Stimulated activated CD8-positive, alpha-beta memory T cell treated with anti-CD3 and anti-CD28 coated beads, Interleukin-15, amount 100 ng/mL, for 1 hour (primary cell): ENCODE measurements at regions not wholly inside any gene's neighbourhood (a gene's known extent, or its start where the extent isn't known, plus 50 kb on each side); places are given as distances from the start of the nearest gene placed in this dataset.

Experiments used
- DNase-seq: peaks from one replicate; pipeline ENCODE4 v3.0.0-alpha.2; 2020; ENCODE audit warnings: low read depth

DNA sequence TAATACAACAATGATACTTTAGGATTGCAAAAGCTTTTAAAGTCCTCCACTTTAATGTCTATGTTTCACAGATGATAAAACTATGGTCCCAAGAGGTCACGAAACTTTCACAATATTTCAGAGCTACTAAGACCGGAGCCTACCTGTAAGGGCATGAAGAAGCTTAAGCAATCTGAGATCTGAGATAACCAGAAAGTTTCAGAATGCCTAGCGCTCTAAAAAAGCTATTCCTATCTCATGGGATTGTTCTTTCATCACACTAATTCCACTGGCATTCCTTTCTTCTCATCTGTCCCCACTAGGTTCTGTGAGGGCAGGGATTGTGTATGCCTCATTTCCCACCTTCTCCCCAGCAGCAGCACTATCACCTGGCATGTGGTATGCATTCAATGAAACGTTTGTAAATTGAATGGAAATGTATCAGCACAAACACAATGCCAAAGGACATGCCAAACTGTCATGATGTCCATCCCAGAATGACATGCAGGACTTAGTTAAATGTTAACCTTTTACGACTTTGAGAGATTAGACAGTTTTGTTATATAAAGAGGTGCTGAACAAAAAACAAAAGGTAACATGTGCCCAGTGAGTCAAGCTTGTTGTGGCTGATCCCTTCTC lies 104.7 kb upstream of the NR2F2 start:
- DNase-seq = no peak

DNA sequence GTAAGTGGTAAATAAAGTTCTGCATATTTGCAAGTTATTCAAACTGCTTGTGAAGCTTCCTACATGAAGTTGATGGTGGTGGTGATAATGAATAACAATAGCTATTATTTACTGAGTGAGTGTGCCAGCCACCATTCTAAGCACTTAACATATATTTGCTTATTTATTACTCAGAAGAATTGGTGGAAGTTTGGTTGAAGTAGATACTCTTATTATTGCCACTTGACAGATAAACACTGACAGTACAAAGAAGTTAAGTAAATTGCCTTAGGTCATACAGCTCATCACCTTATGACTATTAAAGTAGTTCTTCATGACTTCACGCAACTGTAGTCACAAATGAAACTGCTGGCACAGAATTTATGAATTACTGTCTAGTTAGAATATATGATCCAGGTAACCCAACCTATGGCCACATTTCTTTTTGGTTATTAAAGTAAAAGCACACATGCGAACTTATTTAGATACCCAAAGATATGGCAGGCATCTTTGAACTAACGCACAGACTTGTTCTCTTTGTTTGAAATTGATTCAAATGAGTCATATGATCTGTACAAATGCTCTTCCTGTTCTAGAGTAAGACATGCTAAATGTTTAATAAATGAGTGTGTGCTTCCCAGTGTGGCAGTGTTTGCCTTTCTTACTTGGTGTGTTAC lies 99.8 kb upstream of the NR2F2 start:
- no peak for DNase-seq

DNA sequence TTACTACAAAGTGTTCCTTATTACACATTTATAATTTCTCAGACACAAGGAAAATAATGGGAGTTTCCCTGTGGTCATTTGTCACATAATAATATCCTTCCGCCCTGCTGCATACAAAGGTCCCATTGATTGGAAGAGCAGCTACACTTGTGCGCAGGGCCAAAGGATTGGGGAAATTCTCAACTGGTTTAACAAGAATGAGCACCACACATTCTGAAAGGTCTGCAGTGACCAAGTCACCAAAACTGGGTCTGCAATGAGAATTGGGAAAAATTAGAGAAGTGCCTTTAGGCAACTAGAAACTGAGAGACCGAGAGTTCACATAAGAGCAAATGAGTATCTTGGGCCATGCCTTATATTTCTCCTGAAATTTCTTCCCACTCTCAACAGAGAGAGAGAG lies 98.2 kb upstream of the NR2F2 start:
- no peak for DNase-seq

DNA sequence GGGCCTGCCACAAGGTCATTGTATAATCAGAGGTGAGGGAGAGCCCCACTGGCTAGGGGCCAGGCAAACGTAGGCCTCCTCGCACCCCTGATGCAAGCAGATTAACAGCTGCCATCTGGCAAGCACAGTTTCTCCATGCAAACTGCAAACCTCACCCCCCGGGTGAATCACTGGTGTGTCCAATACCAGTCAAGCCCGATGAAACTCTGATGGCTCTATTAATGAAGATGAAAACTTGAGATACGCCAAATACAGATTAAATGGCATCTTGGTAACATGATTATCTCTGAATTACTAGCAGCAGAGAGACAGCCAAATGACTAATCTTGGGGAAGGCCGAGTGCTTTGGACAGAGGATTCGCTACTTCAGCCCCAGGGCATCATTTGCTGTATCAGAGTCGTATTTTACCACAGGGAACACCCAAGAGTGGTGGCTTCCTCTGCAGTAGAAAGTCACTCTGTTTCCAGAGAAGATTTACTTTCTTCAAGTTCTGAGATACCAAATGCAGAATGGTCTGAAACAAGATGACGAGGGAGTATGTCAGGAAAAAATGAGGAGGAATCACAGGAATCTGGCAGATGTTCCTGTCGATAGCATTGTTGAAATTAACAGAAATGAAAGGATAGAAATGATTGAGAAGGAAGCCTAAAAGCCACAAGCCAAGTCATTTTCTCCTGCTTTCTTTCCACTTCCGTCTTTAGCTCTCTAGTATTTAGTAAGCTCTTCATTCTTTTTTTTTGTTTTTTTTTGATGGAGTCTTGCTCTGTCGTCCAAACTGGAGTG lies 96.2 kb upstream of the NR2F2 start:
- DNase-seq = no peak

DNA sequence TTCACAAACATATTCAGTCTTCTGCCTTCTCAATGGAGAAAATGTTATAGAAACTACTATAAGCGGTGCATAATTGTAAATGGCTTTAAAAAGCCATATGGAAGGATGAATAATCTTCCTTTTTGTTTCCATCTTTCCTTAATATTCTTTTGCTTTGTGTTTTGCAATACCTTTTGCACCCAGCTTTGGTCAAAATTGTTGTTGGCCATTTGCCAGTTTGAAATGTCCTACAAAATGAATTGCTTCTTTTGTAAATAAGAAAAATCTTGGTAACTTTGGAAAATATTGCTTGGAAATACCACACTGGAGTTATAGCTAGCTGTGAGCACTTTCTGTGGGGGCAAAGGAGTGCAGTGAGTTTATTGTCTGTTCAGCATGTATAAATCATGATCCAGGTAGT lies 93.5 kb upstream of the NR2F2 start:
- no peak for DNase-seq

DNA sequence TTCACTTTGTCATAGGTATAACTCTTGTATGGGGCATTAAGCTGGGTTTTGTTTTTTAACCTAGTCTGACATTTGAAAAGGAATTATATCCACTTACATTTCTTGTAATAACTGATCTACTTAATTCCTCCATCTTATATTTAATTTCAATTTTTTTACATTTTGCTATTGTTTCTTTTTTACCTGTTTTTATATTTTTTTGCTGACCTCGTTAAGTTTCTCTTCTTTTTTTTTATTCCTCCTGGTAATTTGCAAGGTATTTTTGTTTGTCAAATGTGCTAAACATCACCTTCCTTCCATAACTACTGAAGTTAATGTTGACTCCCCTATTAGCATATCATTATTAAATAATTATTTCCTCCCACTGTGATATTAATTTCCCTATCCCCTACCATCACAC lies 87.7 kb upstream of the NR2F2 start:
- no peak for DNase-seq

DNA sequence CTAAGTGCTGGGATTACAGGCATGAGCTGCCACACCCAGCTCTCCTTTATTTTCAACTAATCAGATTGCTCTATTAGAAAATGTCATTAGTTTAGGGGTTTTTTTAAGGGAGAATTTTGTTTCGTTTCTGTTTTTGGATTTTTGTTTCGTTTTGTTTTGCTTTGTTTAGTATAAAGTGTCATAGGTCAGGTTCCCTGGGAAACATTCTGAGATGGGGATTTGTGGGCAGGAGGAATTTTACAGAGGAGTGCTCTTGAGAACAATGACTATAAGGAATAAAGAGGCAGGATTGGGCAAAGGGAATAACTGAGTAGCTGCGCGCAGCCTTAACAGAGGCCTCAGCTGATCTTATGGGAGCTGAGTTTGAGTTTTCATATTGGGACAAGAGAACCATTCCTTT lies 86.8 kb upstream of the NR2F2 start:
- no peak for DNase-seq

DNA sequence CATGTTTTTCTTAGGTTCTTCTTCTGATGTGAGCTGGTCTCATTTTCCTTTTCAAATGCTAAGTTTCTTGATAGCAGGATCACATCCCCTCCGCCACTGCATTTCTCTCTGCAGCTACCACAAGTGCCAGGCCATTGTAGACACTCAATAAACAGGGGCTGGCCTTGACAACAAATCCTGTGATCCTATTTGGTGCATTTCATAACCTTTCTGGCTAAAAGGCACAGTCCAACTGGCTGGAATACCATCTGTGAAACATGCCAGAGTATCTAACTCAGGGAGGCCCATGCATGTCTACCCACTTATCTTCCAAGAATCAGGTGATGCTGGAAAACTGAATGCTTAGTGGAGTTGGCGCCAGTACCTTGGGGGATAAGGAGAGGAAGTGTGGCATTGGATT lies 85.2 kb upstream of the NR2F2 start:
- DNase-seq = no peak

DNA sequence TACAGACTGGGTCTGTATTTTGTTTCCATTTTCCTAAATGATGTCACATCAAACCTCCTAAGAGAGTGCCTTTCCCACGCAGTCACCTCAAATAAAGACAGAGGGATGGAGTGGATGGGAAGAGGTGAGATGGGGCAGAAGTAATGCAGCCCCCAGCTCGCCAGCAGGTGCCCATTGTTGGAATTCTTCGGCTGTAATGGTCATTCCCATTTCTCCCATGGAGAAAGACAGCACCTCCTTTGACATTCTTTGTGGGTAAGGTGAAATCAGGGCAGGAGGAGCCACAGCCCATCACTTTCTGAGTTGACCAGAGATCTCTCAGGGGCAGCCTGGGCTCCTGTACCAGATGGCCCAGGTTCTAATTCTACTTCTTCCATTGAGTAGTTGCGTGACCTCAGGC lies 84.4 kb upstream of the NR2F2 start:
- no peak for DNase-seq

DNA sequence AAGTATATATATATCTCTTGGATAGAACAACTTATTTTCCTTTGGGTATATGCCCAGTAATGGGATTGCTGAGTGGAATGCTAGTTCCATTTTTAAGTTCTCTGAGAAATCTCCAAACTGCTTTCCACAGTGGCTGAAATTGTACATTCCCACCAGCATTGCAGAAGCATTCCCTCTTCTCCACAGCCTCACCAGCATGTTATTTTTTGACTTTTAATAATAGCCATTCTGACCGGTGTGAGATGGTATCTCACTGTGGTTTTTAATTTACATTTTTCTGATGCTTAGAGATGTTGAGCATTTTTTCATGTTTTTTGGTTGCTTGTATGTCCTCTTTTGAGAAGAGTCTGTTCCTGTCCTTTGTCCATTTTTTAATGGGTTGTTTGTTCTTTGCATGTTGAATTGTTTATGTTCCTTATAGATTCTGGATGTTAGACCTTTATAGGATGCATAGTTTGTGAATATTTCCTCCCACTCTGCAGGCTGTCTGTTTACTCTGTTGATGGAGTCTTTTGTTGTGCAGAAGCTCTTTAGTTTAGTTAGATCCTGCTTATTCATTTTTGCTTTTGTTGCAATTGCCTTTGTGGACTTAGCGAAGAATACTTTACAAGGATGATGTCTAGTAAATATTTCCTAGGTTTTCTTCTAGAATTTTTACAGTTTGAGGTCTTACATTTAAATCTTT lies 82.7 kb upstream of the NR2F2 start:
- no peak for DNase-seq

DNA sequence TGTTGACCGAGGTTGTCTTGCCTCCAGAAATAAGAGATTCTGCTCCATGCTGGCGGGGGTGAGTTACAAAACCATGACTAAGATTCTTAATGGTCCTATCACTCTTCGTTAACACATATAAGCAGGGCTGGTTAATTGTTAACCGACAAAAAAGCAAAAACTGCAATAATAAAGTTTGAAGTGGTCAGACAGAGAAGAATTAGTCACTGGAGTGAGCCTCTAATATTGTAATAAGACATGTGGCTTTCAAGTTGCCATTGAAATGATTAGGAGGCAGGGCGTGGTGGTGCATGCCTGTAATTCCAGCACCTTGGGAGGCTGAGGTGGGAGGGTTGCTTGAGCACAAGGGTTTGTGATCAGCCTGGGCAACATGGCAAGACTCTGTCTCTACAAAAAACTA lies 78.4 kb upstream of the NR2F2 start:
- DNase-seq = no peak

DNA sequence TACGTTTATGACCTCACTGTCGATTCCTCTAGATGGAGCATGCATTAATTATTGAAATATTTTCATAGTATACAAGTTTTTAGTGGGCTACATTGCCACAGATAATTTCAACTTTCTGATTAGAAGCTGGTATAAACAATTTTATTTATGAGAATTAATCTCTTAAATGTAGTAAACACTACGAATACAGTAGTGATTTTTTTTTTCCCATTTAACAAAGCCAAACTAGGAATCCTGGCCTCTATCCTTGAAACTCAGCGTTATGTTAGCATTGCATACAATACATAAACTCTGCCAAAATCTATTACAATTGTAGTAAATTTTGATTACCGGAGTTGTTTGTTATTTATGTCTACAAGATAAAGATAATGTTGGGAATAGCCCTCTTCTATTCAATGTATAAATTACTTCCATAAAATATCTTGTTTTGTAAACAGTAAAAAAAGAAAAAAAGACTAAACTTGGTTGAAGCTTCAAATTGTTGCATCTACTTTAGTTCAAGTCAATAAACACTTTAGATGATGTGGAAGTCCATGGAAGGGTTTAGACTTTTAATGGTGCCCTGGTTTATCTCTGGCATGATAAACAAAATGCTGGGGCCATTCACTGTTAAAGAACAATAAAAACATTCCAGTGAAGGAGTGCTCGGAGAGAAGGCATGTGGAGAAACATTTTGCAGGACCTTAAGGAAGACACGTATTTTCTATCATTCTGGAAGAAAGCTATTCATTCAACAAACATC lies 77.3 kb upstream of the NR2F2 start:
- DNase-seq = no peak

DNA sequence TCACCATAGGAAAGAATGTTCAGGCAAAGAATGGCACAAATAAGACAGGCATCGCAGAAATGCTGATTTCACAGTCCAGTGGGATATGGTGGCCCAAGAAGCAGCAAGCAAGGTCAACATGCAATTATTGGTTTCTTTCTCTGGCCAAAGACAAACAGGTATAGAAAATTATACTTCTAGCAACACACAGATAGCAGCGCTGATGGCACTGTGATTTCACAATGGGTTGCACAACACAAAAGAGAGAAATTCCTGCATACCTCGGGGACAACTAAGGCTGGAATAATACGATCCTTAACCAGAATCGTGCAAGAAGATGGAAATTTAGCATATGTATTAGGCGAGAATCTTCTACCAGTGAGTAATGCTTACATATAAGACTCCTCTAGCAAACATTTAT lies 76.3 kb upstream of the NR2F2 start:
- DNase-seq = no peak

DNA sequence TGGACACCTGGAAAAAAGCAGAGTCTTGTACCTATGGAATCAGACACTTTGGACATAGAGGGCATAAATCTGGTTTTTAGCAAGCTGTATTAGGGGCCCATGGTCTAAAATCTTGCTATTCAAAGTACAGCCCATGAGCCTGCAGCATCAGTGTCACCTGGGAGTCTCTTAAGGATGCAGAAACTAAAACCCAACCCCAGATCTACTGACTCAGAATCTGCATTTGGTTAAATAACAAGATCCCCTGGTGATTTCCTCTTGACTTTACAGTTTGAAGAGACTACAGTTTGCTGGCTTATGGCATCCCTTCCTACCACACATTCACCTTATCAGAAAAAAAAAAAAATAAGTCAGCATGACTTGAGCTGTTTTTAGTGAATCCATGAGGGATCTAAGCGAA lies 74.9 kb upstream of the NR2F2 start:
- no peak for DNase-seq

DNA sequence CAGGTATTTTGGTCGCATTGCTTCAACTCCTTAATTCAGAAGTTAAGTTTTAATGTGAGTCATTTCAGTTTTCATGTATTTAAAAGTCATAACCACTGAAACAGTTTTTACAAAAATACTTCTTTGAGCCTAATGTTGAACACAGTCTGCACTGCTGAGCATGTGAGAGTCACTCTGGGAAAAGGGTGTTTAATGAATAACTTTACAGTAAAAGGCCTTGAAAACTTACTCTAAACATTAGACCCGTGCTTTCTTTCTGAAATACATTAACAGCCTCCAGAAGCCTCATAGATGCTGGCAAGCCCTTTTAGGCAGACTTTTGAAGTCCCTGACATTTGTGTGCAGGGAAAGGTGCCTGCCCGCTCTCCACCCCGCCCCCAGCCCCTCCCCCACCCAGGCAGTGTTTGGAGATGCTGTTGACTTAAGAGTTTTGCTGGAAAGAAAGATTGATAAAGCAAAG lies 68.9 kb upstream of the NR2F2 start:
- DNase-seq = no peak

DNA sequence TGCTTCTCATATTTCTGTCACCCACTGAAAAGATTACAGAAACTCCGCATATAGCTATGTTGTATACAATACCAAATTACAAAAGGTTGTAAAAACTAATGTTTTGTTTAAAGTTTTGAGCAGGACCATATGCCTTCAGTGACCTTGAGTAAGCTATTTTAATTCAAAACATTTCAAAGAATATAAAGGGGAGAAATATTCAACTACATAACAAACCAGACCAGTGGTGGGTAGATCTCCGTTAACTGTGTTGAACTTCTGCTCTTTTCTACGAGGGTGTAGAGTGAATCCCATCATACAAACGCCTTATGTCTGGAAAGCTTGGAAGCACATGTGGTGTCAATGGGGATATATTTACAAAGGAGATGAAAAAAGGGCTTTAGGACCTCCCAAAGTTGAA lies 68.4 kb upstream of the NR2F2 start:
- DNase-seq = no peak

DNA sequence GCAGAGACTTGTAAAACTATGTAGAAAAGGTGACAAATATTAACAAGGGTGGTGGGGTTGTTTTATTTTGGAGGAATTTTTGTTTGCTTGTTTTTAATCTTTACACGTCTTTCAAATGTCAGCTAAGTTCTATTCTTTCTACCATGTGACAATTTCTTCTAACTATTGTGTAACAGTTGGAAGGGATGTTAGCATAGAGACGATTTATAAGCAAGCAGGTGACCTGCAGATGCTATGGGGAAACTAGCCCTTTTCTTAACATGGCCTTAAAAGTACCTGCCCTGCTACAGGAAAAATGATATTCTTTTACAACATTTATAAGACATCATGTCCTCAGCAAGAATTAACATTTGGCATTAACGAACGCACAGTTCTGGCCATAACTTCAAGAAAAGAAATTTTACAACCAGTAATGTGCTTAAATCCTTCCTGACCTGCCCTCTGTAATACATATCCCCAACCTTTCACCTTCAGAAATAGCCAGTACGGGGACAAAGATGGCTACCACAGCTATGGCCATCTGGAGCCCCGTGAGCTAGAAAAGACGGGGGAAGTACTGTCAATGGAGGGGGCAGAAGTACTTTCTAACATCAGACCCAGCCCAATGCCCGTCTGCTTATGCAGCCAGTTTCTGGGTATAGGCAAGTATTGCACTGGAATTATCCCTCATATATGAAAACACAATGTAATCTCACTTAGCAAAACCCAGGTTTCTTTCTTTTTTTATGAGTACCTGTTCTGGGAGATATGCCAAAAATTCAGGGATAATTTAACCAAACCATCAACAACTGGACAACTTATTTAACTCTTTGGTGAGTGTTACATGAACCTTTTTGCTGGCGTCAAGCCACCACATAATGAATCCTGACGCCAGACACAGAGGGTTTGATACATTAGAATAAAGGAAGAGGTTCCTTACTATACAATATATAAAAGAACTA lies 67.7 kb upstream of the NR2F2 start:
- DNase-seq = no peak

DNA sequence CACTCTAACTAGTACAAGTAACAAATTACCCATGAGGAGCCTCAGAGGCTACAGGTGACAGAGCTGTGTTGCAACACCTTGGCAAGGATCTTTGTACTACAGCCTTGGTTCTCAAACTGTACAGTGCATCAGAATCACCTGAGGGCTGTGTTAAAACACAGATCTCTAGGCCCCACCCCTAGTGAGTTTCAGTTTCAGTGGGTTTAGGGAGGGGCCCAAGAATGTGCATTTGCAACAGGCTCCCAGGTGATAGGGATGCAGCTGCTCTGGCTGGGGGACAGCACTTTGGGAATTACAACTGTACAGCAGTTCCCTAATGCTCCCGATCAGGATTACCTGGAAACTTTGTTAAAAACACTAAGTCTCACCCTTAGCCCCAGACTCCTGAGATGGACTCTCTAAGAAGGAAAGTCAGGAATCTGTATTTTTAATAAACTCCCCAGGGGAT lies 66.1 kb upstream of the NR2F2 start:
- DNase-seq = no peak

DNA sequence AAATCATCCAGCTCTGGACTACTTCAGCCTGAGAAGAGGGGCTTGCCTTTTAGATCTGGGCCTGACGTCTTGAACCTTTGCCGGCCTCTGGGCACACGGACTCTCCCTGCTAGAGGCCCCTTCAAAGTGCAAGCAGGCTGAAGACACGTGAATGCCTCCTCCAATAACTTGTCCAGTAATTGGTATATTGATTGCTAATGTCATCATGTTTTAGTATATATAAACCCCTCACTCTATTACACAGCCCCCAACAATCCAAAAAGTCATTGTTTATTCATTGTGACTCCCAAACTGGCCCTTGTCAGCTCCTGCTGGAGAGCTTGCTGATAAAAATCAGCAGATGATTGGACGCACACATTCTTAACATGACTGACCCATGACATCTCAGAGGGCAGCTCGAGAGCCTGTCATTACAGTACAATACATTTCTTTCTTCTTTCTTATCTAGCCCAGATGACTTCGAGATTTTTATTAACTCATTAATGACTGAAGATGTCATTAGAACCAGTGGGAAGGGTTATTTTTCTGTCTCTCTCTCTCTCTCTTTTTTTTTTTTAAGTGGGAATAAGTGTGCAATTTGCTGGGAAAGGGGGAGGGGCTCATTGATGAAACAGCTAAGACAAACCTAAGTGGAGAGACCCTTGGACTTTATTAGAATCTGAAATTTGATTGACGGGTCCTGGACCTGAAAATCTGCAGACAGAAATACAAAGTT lies 65.5 kb upstream of the NR2F2 start:
- no peak for DNase-seq

DNA sequence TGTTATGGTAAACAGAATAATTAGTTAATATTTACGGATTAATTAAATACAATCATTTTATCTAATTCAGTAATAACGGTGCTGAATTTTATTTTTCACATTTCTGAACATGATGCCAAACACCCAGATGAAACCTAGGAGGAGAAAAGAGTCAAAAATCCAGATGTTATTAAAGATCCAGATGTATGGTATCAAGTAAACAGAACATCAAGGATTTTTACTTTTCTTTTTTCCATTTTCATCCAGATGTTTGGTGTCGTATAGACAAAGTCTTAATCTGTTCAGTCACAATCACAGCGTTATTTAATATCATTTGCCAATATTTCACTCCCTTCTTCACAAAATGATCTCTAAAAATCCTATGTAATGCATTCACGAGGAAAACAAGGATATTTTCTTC lies 64.0 kb upstream of the NR2F2 start:
- no peak for DNase-seq
